OCI-LY1 (cell line): ENCODE measurements at regions not wholly inside any gene's neighbourhood (a gene's known extent, or its start where the extent isn't known, plus 50 kb on each side); places are given as distances from the start of the nearest gene placed in this dataset.

ENCODE experiments used
- H2AFZ ChIP-seq: fragments of 200-600 bp; sonication (generic), shearing (Covaris generic); 2 replicates; pipeline ENCODE4 v1.6.0; 2014; ENCODE audit warnings: antibody characterized with exemption, mild to moderate bottlenecking, low read length
- H3F3A ChIP-seq: fragments of 200-600 bp; sonication (generic), shearing (Covaris generic); 2 replicates; pipeline ENCODE4 v1.6.0; 2014; ENCODE audit warnings: mild to moderate bottlenecking, antibody characterized with exemption, low read length, moderate library complexity; ENCODE audit not compliant: insufficient read depth
- H3K27ac ChIP-seq: fragments of 200-600 bp; sonication (generic); 2 replicates; pipeline ENCODE4 v1.5.1; 2014; ENCODE audit warnings: low read length, mixed run types, mild to moderate bottlenecking, low read depth; ENCODE audit not compliant: poor library complexity, severe bottlenecking
- H3K27me3 ChIP-seq: fragments of 200-600 bp; sonication (generic); 2 replicates; pipeline ENCODE4 v1.6.0; 2014; ENCODE audit warnings: antibody characterized with exemption, mild to moderate bottlenecking, low read length, moderate library complexity; ENCODE audit not compliant: insufficient read depth
- H3K36me3 ChIP-seq: fragments of 200-600 bp; sonication (generic); 2 replicates; pipeline ENCODE4 v1.6.1; 2014; ENCODE audit warnings: mild to moderate bottlenecking, antibody characterized with exemption, low read length, moderate library complexity, mixed read lengths; ENCODE audit not compliant: insufficient read depth
- H3K4me1 ChIP-seq: fragments of 200-600 bp; sonication (generic); 2 replicates; pipeline ENCODE4 v1.5.1; 2014; ENCODE audit warnings: mild to moderate bottlenecking, low read length, moderate library complexity; ENCODE audit not compliant: insufficient read depth, severe bottlenecking
- H3K4me2 ChIP-seq: fragments of 200-600 bp; sonication (generic), shearing (Covaris generic); 2 replicates; pipeline ENCODE4 v1.6.1; 2014; ENCODE audit warnings: low read length
- H3K4me3 ChIP-seq: fragments of 200-600 bp; sonication (generic); 2 replicates; pipeline ENCODE4 v1.5.1; 2014; ENCODE audit warnings: low read length, low read depth, mild to moderate bottlenecking, mixed read lengths; ENCODE audit not compliant: poor library complexity, severe bottlenecking
- H3K79me2 ChIP-seq: fragments of 200-600 bp; shearing (Covaris generic); 2 replicates; pipeline ENCODE4 v1.6.1; 2016; ENCODE audit warnings: mixed run types, low read length, mixed read lengths; ENCODE audit not compliant: insufficient read depth
- H3K9ac ChIP-seq: fragments of 200-600 bp; sonication (generic), shearing (Covaris generic); 2 replicates; pipeline ENCODE4 v1.6.1; 2014; ENCODE audit warnings: mild to moderate bottlenecking, low read length, mixed read lengths
- H3K9me2 ChIP-seq: fragments of 200-600 bp; sonication (generic), shearing (Covaris generic); 2 replicates; pipeline ENCODE4 v1.6.1; 2014; ENCODE audit warnings: low read depth, mild to moderate bottlenecking, low read length, mixed read lengths
- H3K9me3 ChIP-seq: fragments of 200-600 bp; shearing (Covaris generic); 2 replicates; pipeline ENCODE4 v1.6.1; 2014; ENCODE audit warnings: low read length, mixed read lengths
- H4K20me1 ChIP-seq: fragments of 200-600 bp; sonication (generic), shearing (Covaris generic); 2 replicates; pipeline ENCODE4 v1.6.0; 2016; ENCODE audit warnings: mild to moderate bottlenecking, low read length; ENCODE audit not compliant: insufficient read depth
- EZH2 ChIP-seq: fragments of 200-600 bp; sonication (generic), shearing (Covaris generic); IDR thresholded peaks from 2 replicates; pipeline ENCODE4 v1.8.0; 2017; ENCODE audit warnings: borderline replicate concordance, mixed run types, mild to moderate bottlenecking, antibody characterized with exemption, low read length, moderate library complexity, mixed read lengths
- TF ChIP-seq, protein P1 (sequence below): fragments of 200-600 bp; sonication (generic), shearing (Covaris generic); IDR thresholded peaks from 2 replicates; pipeline ENCODE4 v1.5.1; 2017; ENCODE audit warnings: mild to moderate bottlenecking, antibody characterized with exemption, low read length, moderate library complexity, mixed read lengths

- Histone ChIP-seq H3K27ac (no peak overlapping the region), H3K9me3 (no peaks in the 10 kb centered on the region), H4K20me1 (no peaks in the 10 kb centered on the region), H2AFZ (no peak overlapping the region), H3K4me1 (no peaks in the 10 kb centered on the region), H3K79me2 (no peaks in the 10 kb centered on the region), H3K4me2 (no peak overlapping the region), H3K36me3 (no peaks in the 10 kb centered on the region), H3K27me3 (no peaks in the 10 kb centered on the region), H3K9me2 (no peaks in the 10 kb centered on the region), H3K4me3 (no peak overlapping the region), H3F3A (no peaks in the 10 kb centered on the region), H3K9ac (no peak overlapping the region)
- no peak for TF ChIP-seq EZH2
- TF ChIP-seq, protein P1, sequence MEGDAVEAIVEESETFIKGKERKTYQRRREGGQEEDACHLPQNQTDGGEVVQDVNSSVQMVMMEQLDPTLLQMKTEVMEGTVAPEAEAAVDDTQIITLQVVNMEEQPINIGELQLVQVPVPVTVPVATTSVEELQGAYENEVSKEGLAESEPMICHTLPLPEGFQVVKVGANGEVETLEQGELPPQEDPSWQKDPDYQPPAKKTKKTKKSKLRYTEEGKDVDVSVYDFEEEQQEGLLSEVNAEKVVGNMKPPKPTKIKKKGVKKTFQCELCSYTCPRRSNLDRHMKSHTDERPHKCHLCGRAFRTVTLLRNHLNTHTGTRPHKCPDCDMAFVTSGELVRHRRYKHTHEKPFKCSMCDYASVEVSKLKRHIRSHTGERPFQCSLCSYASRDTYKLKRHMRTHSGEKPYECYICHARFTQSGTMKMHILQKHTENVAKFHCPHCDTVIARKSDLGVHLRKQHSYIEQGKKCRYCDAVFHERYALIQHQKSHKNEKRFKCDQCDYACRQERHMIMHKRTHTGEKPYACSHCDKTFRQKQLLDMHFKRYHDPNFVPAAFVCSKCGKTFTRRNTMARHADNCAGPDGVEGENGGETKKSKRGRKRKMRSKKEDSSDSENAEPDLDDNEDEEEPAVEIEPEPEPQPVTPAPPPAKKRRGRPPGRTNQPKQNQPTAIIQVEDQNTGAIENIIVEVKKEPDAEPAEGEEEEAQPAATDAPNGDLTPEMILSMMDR = no peak
These were observed 112.3 kb upstream of the SYNDIG1 start for GRCh38 chr20:24357177-24357576.

GRCh38 chr20:24353135-24353690 is 116.2 kb upstream of the SYNDIG1 start:
- Histone ChIP-seq H3K4me2 (no peak overlapping the region), H3K79me2 (no peaks in the 10 kb centered on the region), H3F3A (no peaks in the 10 kb centered on the region), H4K20me1 (no peaks in the 10 kb centered on the region), H3K36me3 (no peaks in the 10 kb centered on the region), H3K27ac (no peak overlapping the region), H2AFZ (no peak overlapping the region), H3K9me2 (no peaks in the 10 kb centered on the region), H3K9ac (no peak overlapping the region), H3K4me3 (no peak overlapping the region), H3K27me3 (no peaks in the 10 kb centered on the region), H3K9me3 (no peaks in the 10 kb centered on the region), H3K4me1 (no peaks in the 10 kb centered on the region)
- no peak for TF ChIP-seq EZH2
- TF ChIP-seq, protein P1 = no peak

- no peaks in the 10 kb centered on the region for H4K20me1 ChIP-seq
- H3K27ac ChIP-seq = no peak overlapping the region
- H3K4me2 ChIP-seq = no peak overlapping the region
- H3K4me3 ChIP-seq = no peak overlapping the region
- H3K36me3 ChIP-seq = no peaks in the 10 kb centered on the region
- no peaks in the 10 kb centered on the region for H3K9me3 ChIP-seq
- no peaks in the 10 kb centered on the region for H3K4me1 ChIP-seq
- no peak overlapping the region for H2AFZ ChIP-seq
- H3K79me2 ChIP-seq = no peaks in the 10 kb centered on the region
- no peaks in the 10 kb centered on the region for H3K9me2 ChIP-seq
- TF ChIP-seq EZH2 = no peak
- TF ChIP-seq, protein P1 = no peak
- H3K27me3 ChIP-seq = no peaks in the 10 kb centered on the region
- no peaks in the 10 kb centered on the region for H3F3A ChIP-seq
- H3K9ac ChIP-seq = no peak overlapping the region
These were observed 118.5 kb upstream of the SYNDIG1 start for GRCh38 chr20:24350923-24351368.
